Panc1 (cell line): ENCODE measurements at regions not wholly inside any gene's neighbourhood (a gene's known extent, or its start where the extent isn't known, plus 50 kb on each side); places are given as distances from the start of the nearest gene placed in this dataset.

Experiments used
- ATAC-seq: fragments of 200-7000 bp; cut with Tn5 transposase; 2 replicates; pipeline ENCODE4 v1.9.1; 2020; ENCODE audit warnings: mild to moderate bottlenecking, moderate library complexity
- BruUV-seq: library from RNA; stranded (reverse); fragments of 400-500 nt; replicated peaks from 2 replicates; lab custom pipeline; 2021; lab: Mats Ljungman, UMichigan
- CTCF ChIA-PET: fragments of 300-600 bp; sonication (Branson Sonifier 250); formaldehyde crosslinking; loops from one replicate; lab custom pipeline; 2022; ENCODE audit warnings: antibody characterized with exemption; lab: Charles Lee
- POLR2A ChIA-PET: fragments of 300-600 bp; sonication (Branson Sonifier 250); formaldehyde crosslinking; loops from one replicate; lab custom pipeline; 2022; ENCODE audit warnings: antibody characterized with exemption; lab: Charles Lee
- DNase-seq: peaks from one replicate; pipeline ENCODE4 v3.0.0-alpha.2; 2010; ENCODE audit warnings: low read depth, low spot score
- H3K27ac ChIP-seq: 2 replicates; pipeline ENCODE4 v1.5.1; 2011; ENCODE audit warnings: mild to moderate bottlenecking, low read length, inconsistent platforms
- H3K27me3 ChIP-seq: fragments of 200-500 bp; sonication (Bioruptor generic); 2 replicates; pipeline ENCODE4 v1.6.0; 2014; ENCODE audit warnings: low read length, inconsistent platforms; ENCODE audit not compliant: control insufficient read depth, insufficient read depth
- H3K36me3 ChIP-seq: fragments of 200-500 bp; sonication (Bioruptor generic); 2 replicates; pipeline ENCODE4 v1.5.1; 2014; ENCODE audit warnings: inconsistent platforms, mild to moderate bottlenecking, low read length, moderate library complexity; ENCODE audit not compliant: control insufficient read depth, insufficient read depth
- H3K4me1 ChIP-seq: 2 replicates; pipeline ENCODE4 v1.5.1; 2011; ENCODE audit warnings: inconsistent platforms, mild to moderate bottlenecking, low read length, moderate library complexity; ENCODE audit not compliant: control insufficient read depth, insufficient read depth
- H3K4me3 ChIP-seq, 2 experiments: 2 replicates each; pipeline ENCODE4 v1.5.1; 2011 to 2012; ENCODE audit warnings: low read depth in 2 of 2, low read length in 2 of 2, mild to moderate bottlenecking in 2 of 2, inconsistent platforms in 1 of 2, moderate library complexity in 1 of 2
- H3K9me3 ChIP-seq: fragments of 200-500 bp; sonication (Bioruptor generic); 2 replicates; pipeline ENCODE4 v1.5.1; 2014; ENCODE audit warnings: low read depth, mild to moderate bottlenecking, inconsistent platforms, low read length, moderate library complexity; ENCODE audit not compliant: control insufficient read depth, insufficient read depth
- CTCF ChIP-seq: fragments of 450-650 bp; IDR thresholded peaks from 2 replicates; pipeline ENCODE4 v1.5.1; 2017; ENCODE audit warnings: mild to moderate bottlenecking
- POLR2AphosphoS5 ChIP-seq: IDR thresholded peaks from 2 replicates; pipeline ENCODE4 v1.6.1; 2012; ENCODE audit warnings: mild to moderate bottlenecking, low read depth, low read length, moderate library complexity
- SIN3A ChIP-seq: IDR thresholded peaks from 2 replicates; pipeline ENCODE4 v1.6.1; 2012; ENCODE audit warnings: low read depth, mild to moderate bottlenecking, low read length, moderate library complexity, borderline replicate concordance; ENCODE audit not compliant: insufficient read depth
- TCF7L2 ChIP-seq: IDR thresholded peaks from 2 replicates; pipeline ENCODE4 v1.6.1; 2011; ENCODE audit warnings: mild to moderate bottlenecking, low read depth, low read length, inconsistent platforms
- in situ Hi-C: cut with HindIII; loops from 2 replicates; pipeline ENCODE4 v1.10.0; 2016; ENCODE audit warnings: low sequenced_read_pairs, low pct_unique_long_range_greater_than_20kb
- intact Hi-C: fragments of 100-400 bp; cut with micrococcal nuclease; formaldehyde crosslinking; loops from one replicate; pipeline ENCODE4 v1.10.0; 2022; ENCODE audit not compliant: unreplicated experiment
- TF ChIP-seq, protein P1 (sequence below), 2 experiments: IDR thresholded peaks; 2 replicates each; pipeline ENCODE4 v1.6.1; 2011 to 2012; ENCODE audit warnings: low read depth in 2 of 2, control low read depth in 1 of 2, low read length in 1 of 2, mild to moderate bottlenecking in 1 of 2, moderate library complexity in 1 of 2; ENCODE audit not compliant: insufficient read depth in 1 of 2

- no peak overlapping the region for H3K27ac ChIP-seq
- BruUV-seq = no TSS peak
- TF ChIP-seq, protein P1, sequence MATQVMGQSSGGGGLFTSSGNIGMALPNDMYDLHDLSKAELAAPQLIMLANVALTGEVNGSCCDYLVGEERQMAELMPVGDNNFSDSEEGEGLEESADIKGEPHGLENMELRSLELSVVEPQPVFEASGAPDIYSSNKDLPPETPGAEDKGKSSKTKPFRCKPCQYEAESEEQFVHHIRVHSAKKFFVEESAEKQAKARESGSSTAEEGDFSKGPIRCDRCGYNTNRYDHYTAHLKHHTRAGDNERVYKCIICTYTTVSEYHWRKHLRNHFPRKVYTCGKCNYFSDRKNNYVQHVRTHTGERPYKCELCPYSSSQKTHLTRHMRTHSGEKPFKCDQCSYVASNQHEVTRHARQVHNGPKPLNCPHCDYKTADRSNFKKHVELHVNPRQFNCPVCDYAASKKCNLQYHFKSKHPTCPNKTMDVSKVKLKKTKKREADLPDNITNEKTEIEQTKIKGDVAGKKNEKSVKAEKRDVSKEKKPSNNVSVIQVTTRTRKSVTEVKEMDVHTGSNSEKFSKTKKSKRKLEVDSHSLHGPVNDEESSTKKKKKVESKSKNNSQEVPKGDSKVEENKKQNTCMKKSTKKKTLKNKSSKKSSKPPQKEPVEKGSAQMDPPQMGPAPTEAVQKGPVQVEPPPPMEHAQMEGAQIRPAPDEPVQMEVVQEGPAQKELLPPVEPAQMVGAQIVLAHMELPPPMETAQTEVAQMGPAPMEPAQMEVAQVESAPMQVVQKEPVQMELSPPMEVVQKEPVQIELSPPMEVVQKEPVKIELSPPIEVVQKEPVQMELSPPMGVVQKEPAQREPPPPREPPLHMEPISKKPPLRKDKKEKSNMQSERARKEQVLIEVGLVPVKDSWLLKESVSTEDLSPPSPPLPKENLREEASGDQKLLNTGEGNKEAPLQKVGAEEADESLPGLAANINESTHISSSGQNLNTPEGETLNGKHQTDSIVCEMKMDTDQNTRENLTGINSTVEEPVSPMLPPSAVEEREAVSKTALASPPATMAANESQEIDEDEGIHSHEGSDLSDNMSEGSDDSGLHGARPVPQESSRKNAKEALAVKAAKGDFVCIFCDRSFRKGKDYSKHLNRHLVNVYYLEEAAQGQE (IDR thresholded peaks at IDR 0.05; ENCODE audit: insufficient read depth in 1 of 2, low read depth in 2 of 2, low read length in 1 of 2) = no peak
- no peak for TF ChIP-seq TCF7L2
- TF ChIP-seq CTCF = no peak
- no peak for TF ChIP-seq SIN3A
- TF ChIP-seq POLR2AphosphoS5 = no peak
- CTCF ChIA-PET = no interaction called here
- no peaks in the 10 kb centered on the region; the same call in 1 of the 2 replicates for H3K27me3 ChIP-seq
- no peak for ATAC-seq
- DNase-seq = no peak
- no peaks in the 10 kb centered on the region for H3K4me1 ChIP-seq
- POLR2A ChIA-PET = no interaction called here
- intact Hi-C loops (no loop called here), in situ Hi-C loops (no loop called here)
- H3K36me3 ChIP-seq = no peaks in the 10 kb centered on the region
- H3K4me3 ChIP-seq = no peak overlapping the region
- no peaks in the 10 kb centered on the region for H3K9me3 ChIP-seq
These were observed 531.4 kb downstream of the FUT8 start for GRCh38 chr14:65943916-65944410.

DNA sequence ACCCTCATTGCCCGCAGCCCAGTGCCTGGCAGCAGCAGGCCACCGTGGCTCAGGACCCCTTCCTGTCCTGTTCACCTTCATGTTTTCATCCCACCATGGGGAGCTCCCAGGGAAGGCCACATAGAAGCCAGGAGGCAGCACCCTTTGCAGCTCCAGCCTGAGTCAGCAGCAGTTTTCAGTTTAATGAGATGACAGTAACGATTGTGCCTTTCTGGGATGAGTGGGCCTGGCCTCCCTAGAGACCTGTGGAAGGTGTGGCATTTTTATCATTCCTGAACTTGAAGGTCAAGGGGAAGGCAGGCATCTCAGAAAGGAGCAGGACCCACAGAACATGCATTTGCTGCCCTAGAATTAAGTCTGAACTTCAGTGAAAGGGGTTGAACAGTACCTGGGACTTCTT is 532.8 kb downstream of the FUT8 start:
- no peaks in the 10 kb centered on the region; the same call in 1 of the 2 replicates for H3K27me3 ChIP-seq
- TF ChIP-seq CTCF (no peak), TCF7L2 (no peak), SIN3A (no peak), POLR2AphosphoS5 (no peak)
- TF ChIP-seq, protein P1 (IDR thresholded peaks at IDR 0.05; ENCODE audit: insufficient read depth in 1 of 2, low read depth in 2 of 2, low read length in 1 of 2) = no peak
- intact Hi-C loops (no loop called here), in situ Hi-C loops (no loop called here)
- H3K4me3 ChIP-seq = no peak overlapping the region
- no peak overlapping the region for H3K27ac ChIP-seq
- no peaks in the 10 kb centered on the region for H3K9me3 ChIP-seq
- ATAC-seq (no peak), DNase-seq (no peak)
- H3K4me1 ChIP-seq = no peaks in the 10 kb centered on the region
- CTCF ChIA-PET = no interaction called here
- POLR2A ChIA-PET = no interaction called here
- no TSS peak for BruUV-seq
- no peaks in the 10 kb centered on the region for H3K36me3 ChIP-seq
